HCT116 (cell line): ENCODE measurements at regions not wholly inside any gene's neighbourhood (a gene's known extent, or its start where the extent isn't known, plus 50 kb on each side); places are given as distances from the start of the nearest gene placed in this dataset.

ENCODE experiments used
- ATAC-seq: fragments of 200-7000 bp; cut with Tn5 transposase; 2 replicates; pipeline ENCODE4 v1.9.1; 2020; ENCODE audit warnings: mild to moderate bottlenecking, moderate library complexity
- BruUV-seq: library from RNA; stranded (reverse); fragments of 400-500 nt; replicated peaks from 2 replicates; lab custom pipeline; 2021; lab: Mats Ljungman, UMichigan
- CTCF ChIA-PET: fragments of 300-600 bp; sonication (Branson Sonifier 250); formaldehyde crosslinking; loops from one replicate; lab custom pipeline; 2021; ENCODE audit warnings: antibody characterized with exemption; lab: Charles Lee
- POLR2A ChIA-PET: fragments of 300-600, 350-600 bp; sonication (Branson Sonifier 250); formaldehyde crosslinking; loops from one replicate; lab custom pipeline; 2021; ENCODE audit warnings: antibody characterized with exemption; lab: Charles Lee
- RAD21 ChIA-PET, 2 experiments: fragments of 300-600 bp; sonication (Branson Sonifier 250); formaldehyde crosslinking; loops; one replicate each; lab custom pipeline; 2023; ENCODE audit warnings: low total read pairs in 2 of 2; ENCODE audit not compliant: uncharacterized antibody in 2 of 2, unreplicated experiment in 2 of 2, low non-redundant PET in 1 of 2; lab: Charles Lee
- DNase-seq: peaks from one replicate; pipeline ENCODE4 v3.0.0-alpha.2; 2010; ENCODE audit warnings: low read depth, low spot score
- H2AFZ ChIP-seq: fragments of 200-600 bp; shearing (Covaris generic), sonication (generic); 2 replicates; pipeline ENCODE4 v1.6.1; 2017; ENCODE audit warnings: low read depth, mixed run types, mixed read lengths, antibody characterized with exemption, low read length; ENCODE audit not compliant: poor library complexity, severe bottlenecking
- H3K27ac ChIP-seq: 2 replicates; pipeline ENCODE4 v1.5.1; 2012; ENCODE audit warnings: low read depth, low read length
- H3K27me3 ChIP-seq: fragments of 200-600 bp; sonication (generic); 2 replicates; pipeline ENCODE4 v1.6.1; 2016; ENCODE audit warnings: mixed run types, low read length, mixed read lengths; ENCODE audit not compliant: insufficient read depth
- H3K36me3 ChIP-seq, 2 experiments: fragments of 200-500 bp in 1 of 2; fragments of 200-600 bp in 1 of 2; sonication (Bioruptor generic) in 1 of 2; sonication (generic) in 1 of 2; 2 replicates each; pipeline versions ENCODE4 v1.5.1 to v1.6.1; 2014 to 2016; ENCODE audit warnings: low read length in 2 of 2, inconsistent platforms in 1 of 2, mixed read lengths in 1 of 2, mixed run types in 1 of 2; ENCODE audit not compliant: insufficient read depth in 2 of 2, control insufficient read depth in 1 of 2
- H3K4me1 ChIP-seq, 2 experiments: fragments of 200-600 bp in 1 of 2; sonication (generic) in 1 of 2; 2 replicates each; pipeline versions ENCODE4 v1.5.1 to v1.6.1; 2012 to 2017; ENCODE audit warnings: low read length in 2 of 2, inconsistent platforms in 1 of 2, mild to moderate bottlenecking in 1 of 2, mixed read lengths in 1 of 2, mixed run types in 1 of 2, moderate library complexity in 1 of 2; ENCODE audit not compliant: insufficient read depth in 2 of 2, control insufficient read depth in 1 of 2
- H3K4me2 ChIP-seq: fragments of 200-600 bp; sonication (generic); 2 replicates; pipeline ENCODE4 v1.6.1; 2017; ENCODE audit warnings: mixed run types, low read length, mixed read lengths
- H3K4me3 ChIP-seq, 2 experiments: fragments of 200-600 bp in 1 of 2; sonication (generic) in 1 of 2; replicated peaks in 1 of 2; 2 replicates each; pipeline ENCODE4 v1.5.1; 2011 to 2016; ENCODE audit warnings: low read length in 2 of 2, control low read depth in 1 of 2, low read depth in 1 of 2, mild to moderate bottlenecking in 1 of 2, mixed read lengths in 1 of 2, mixed run types in 1 of 2
- H3K79me2 ChIP-seq: fragments of 200-600 bp; sonication (generic); 2 replicates; pipeline ENCODE4 v1.6.1; 2017; ENCODE audit warnings: mild to moderate bottlenecking, mixed run types, low read length, moderate library complexity, mixed read lengths; ENCODE audit not compliant: insufficient read depth
- H3K9ac ChIP-seq: fragments of 200-600 bp; sonication (generic); 2 replicates; pipeline ENCODE4 v1.6.1; 2016; ENCODE audit warnings: low read length, mixed read lengths
- H3K9me2 ChIP-seq: fragments of 200-600 bp; sonication (generic), shearing (Covaris generic); 2 replicates; pipeline ENCODE4 v1.6.1; 2017; ENCODE audit warnings: mixed run types, mild to moderate bottlenecking, moderate library complexity; ENCODE audit not compliant: insufficient read depth
- H3K9me3 ChIP-seq, 2 experiments: fragments of 200-500 bp in 1 of 2; fragments of 200-600 bp in 1 of 2; sonication (Bioruptor generic) in 1 of 2; sonication (generic) in 1 of 2; 2 replicates each; pipeline ENCODE4 v1.6.1; 2014 to 2017; ENCODE audit warnings: low read length in 2 of 2, mixed read lengths in 2 of 2, inconsistent platforms in 1 of 2, low read depth in 1 of 2, mild to moderate bottlenecking in 1 of 2, mixed run types in 1 of 2, moderate library complexity in 1 of 2; ENCODE audit not compliant: control insufficient read depth in 1 of 2, insufficient read depth in 1 of 2
- H4K20me1 ChIP-seq: fragments of 200-600 bp; sonication (generic), shearing (Covaris generic); 2 replicates; pipeline ENCODE4 v1.6.1; 2017; ENCODE audit warnings: mixed run types, mild to moderate bottlenecking, moderate library complexity; ENCODE audit not compliant: insufficient read depth
- CBX3 ChIP-seq: IDR thresholded peaks from 2 replicates; pipeline ENCODE4 v1.6.1; 2012; ENCODE audit warnings: low read depth
- CTCF ChIP-seq, 3 experiments: fragments of 200-600 bp in 1 of 3; sonication (generic) in 1 of 3; IDR thresholded peaks in 2 of 3; conservative IDR thresholded peaks in 1 of 3; 2 replicates each; pipeline ENCODE4 v1.5.1; 2012 to 2017; ENCODE audit warnings: low read depth in 2 of 3, low read length in 2 of 3, antibody characterized with exemption in 1 of 3, borderline replicate concordance in 1 of 3, control low read depth in 1 of 3, mild to moderate bottlenecking in 1 of 3, mixed read lengths in 1 of 3, mixed run types in 1 of 3, moderate library complexity in 1 of 3; ENCODE audit not compliant: insufficient read depth in 1 of 3
- ELF1 ChIP-seq: IDR thresholded peaks from 2 replicates; pipeline ENCODE4 v1.6.1; 2012; ENCODE audit warnings: low read depth, borderline replicate concordance
- FOSL1 ChIP-seq: IDR thresholded peaks from 2 replicates; pipeline ENCODE4 v1.6.1; 2012; ENCODE audit warnings: low read depth
- MAX ChIP-seq: IDR thresholded peaks from 2 replicates; pipeline ENCODE4 v1.6.1; 2012
- SRF ChIP-seq: IDR thresholded peaks from 2 replicates; pipeline ENCODE4 v1.6.1; 2012; ENCODE audit warnings: low read depth
- TCF7L2 ChIP-seq: IDR thresholded peaks from 2 replicates; pipeline ENCODE4 v1.7.0; 2011; ENCODE audit warnings: borderline replicate concordance, inconsistent platforms; ENCODE audit not compliant: insufficient read depth, insufficient read length; ENCODE audit errors: extremely low read depth
- YY1 ChIP-seq: IDR thresholded peaks from 2 replicates; pipeline ENCODE4 v1.6.1; 2011; ENCODE audit warnings: low read length, low read depth, moderate library complexity, mild to moderate bottlenecking; ENCODE audit not compliant: insufficient replicate concordance; ENCODE audit errors: extremely low read depth
- intact Hi-C: fragments of 100-400 bp; cut with micrococcal nuclease; formaldehyde crosslinking; loops from 2 replicates; pipeline ENCODE4 v1.10.0; 2022

- ChIA-PET RAD21 (no interaction called here), CTCF (no interaction called here), POLR2A (no interaction called here)
- no TSS peak for BruUV-seq
- Histone ChIP-seq H3K9me3 (no peaks in the 10 kb centered on the region), H3K4me1 (no peaks in the 10 kb centered on the region), H3K4me2 (no peak overlapping the region), H3K79me2 (no peaks in the 10 kb centered on the region), H2AFZ (no peak overlapping the region), H3K36me3 (no peaks in the 10 kb centered on the region), H3K4me3 (no peak overlapping the region), H3K9ac (no peak overlapping the region), H3K27me3 (peaks cover 13% of the 10 kb centered on the region), H4K20me1 (no peaks in the 10 kb centered on the region), H3K27ac (no peak overlapping the region), H3K9me2 (no peaks in the 10 kb centered on the region)
- TF ChIP-seq ELF1 (no peak), CBX3 (no peak), TCF7L2 (no peak), MAX (no peak), SRF (no peak), FOSL1 (no peak), YY1 (no peak)
- ATAC-seq, result no peak
- intact Hi-C loops, result no loop called here
- DNase-seq, result no peak
Observed at GRCh38 chr10:119996944-119997343, 104.4 kb downstream of the SEC23IP start.

GRCh38 chr10:119997429-119997828 lies 104.9 kb downstream of the SEC23IP start:
- Histone ChIP-seq H3K27me3 (peaks cover 11% of the 10 kb centered on the region), H3K4me2 (no peak overlapping the region), H3K9me3 (no peaks in the 10 kb centered on the region), H3K4me1 (no peaks in the 10 kb centered on the region), H2AFZ (no peak overlapping the region), H3K9ac (no peak overlapping the region), H4K20me1 (no peaks in the 10 kb centered on the region), H3K4me3 (no peak overlapping the region), H3K36me3 (no peaks in the 10 kb centered on the region), H3K9me2 (no peaks in the 10 kb centered on the region), H3K79me2 (no peaks in the 10 kb centered on the region), H3K27ac (no peak overlapping the region)
- BruUV-seq, result no TSS peak
- CTCF ChIA-PET, result no interaction called here
- ATAC-seq (no peak), DNase-seq (no peak)
- RAD21 ChIA-PET, result no interaction called here
- POLR2A ChIA-PET, result no interaction called here
- TF ChIP-seq MAX (no peak), CBX3 (no peak), CTCF (IDR thresholded peaks at IDR 0.05 in 2 of 3, conservative IDR thresholded peaks at IDR 0.05 in 1 of 3; ENCODE audit: borderline replicate concordance in 1 of 3, insufficient read depth in 1 of 3, low read depth in 2 of 3, low read length in 2 of 3) (no peak)
- intact Hi-C loops, result no loop called here
